ENCODE measurements at regions not wholly inside any gene's neighbourhood (a gene's known extent, or its start where the extent isn't known, plus 50 kb on each side); places are given as distances from the start of the nearest gene placed in this dataset.

GRCh38 chr12:73947326-73948026 is 590.2 kb upstream of the ATXN7L3B start:
- Histone ChIP-seq H3K4me3 (ENCODE audit: insufficient read length, low read depth) (no peak overlapping the region), H3K27me3 (ENCODE audit: insufficient read depth, insufficient read length) (no peaks in the 10 kb centered on the region), H3K36me3 (ENCODE audit: insufficient read depth, insufficient read length, low read length) (no peaks in the 10 kb centered on the region), H3K9me3 (ENCODE audit: insufficient read depth, low read length) (no peaks in the 10 kb centered on the region), H3K4me1 (ENCODE audit: insufficient read depth, insufficient read length) (no peaks in the 10 kb centered on the region), H3K9ac (ENCODE audit: insufficient read length, low read depth) (no peak overlapping the region)
- TF ChIP-seq SUZ12 (IDR thresholded peaks at IDR 0.05; ENCODE audit: extremely low read depth, insufficient read depth, insufficient read length) (no peak), ZNF274 (IDR thresholded peaks at IDR 0.05; ENCODE audit: low read depth, low read length) (no peak), YY1 (IDR thresholded peaks at IDR 0.05; ENCODE audit: insufficient read depth, insufficient read length) (no peak)
- DNase-seq (ENCODE audit: low read depth, low spot score): no peak

- no peak overlapping the region for H3K9ac ChIP-seq (ENCODE audit: insufficient read length, low read depth)
- no peaks in the 10 kb centered on the region for H3K9me3 ChIP-seq (ENCODE audit: insufficient read depth, low read length)
- H3K36me3 ChIP-seq (ENCODE audit: insufficient read depth, insufficient read length, low read length): no peaks in the 10 kb centered on the region
- no peaks in the 10 kb centered on the region for H3K27me3 ChIP-seq (ENCODE audit: insufficient read depth, insufficient read length)
- H3K4me1 ChIP-seq (ENCODE audit: insufficient read depth, insufficient read length): no peaks in the 10 kb centered on the region
- TF ChIP-seq SUZ12 (IDR thresholded peaks at IDR 0.05; ENCODE audit: extremely low read depth, insufficient read depth, insufficient read length) (no peak), ZNF274 (IDR thresholded peaks at IDR 0.05; ENCODE audit: low read depth, low read length) (no peak), YY1 (IDR thresholded peaks at IDR 0.05; ENCODE audit: insufficient read depth, insufficient read length) (no peak)
- DNase-seq (ENCODE audit: low read depth, low spot score): no peak
- H3K4me3 ChIP-seq (ENCODE audit: insufficient read length, low read depth): no peak overlapping the region
Measured at GRCh38 chr12:73950507-73950906, 587.1 kb upstream of the ATXN7L3B start.

GRCh38 chr12:73951956-73952703 is 585.5 kb upstream of the ATXN7L3B start:
- no peak overlapping the region for H3K4me3 ChIP-seq (ENCODE audit: insufficient read length, low read depth)
- TF ChIP-seq SUZ12 (IDR thresholded peaks at IDR 0.05; ENCODE audit: extremely low read depth, insufficient read depth, insufficient read length): no peak
- TF ChIP-seq YY1 (IDR thresholded peaks at IDR 0.05; ENCODE audit: insufficient read depth, insufficient read length): no peak
- TF ChIP-seq ZNF274 (IDR thresholded peaks at IDR 0.05; ENCODE audit: low read depth, low read length): no peak
- H3K36me3 ChIP-seq (ENCODE audit: insufficient read depth, insufficient read length, low read length): no peaks in the 10 kb centered on the region

GRCh38 chr12:73964641-73965040 is 573.0 kb upstream of the ATXN7L3B start:
- no peaks in the 10 kb centered on the region for H3K4me1 ChIP-seq (ENCODE audit: insufficient read depth, insufficient read length)
- H3K9me3 ChIP-seq (ENCODE audit: insufficient read depth, low read length): no peaks in the 10 kb centered on the region
- no peak overlapping the region for H3K4me3 ChIP-seq (ENCODE audit: insufficient read length, low read depth)
- no peaks in the 10 kb centered on the region for H3K27me3 ChIP-seq (ENCODE audit: insufficient read depth, insufficient read length)
- DNase-seq (ENCODE audit: low read depth, low spot score): no peak
- no peaks in the 10 kb centered on the region for H3K36me3 ChIP-seq (ENCODE audit: insufficient read depth, insufficient read length, low read length)
- H3K9ac ChIP-seq (ENCODE audit: insufficient read length, low read depth): no peak overlapping the region
- TF ChIP-seq SUZ12 (IDR thresholded peaks at IDR 0.05; ENCODE audit: extremely low read depth, insufficient read depth, insufficient read length): no peak
- no peak for TF ChIP-seq ZNF274 (IDR thresholded peaks at IDR 0.05; ENCODE audit: low read depth, low read length)
- no peak for TF ChIP-seq YY1 (IDR thresholded peaks at IDR 0.05; ENCODE audit: insufficient read depth, insufficient read length)

More at GRCh38 chr12:73951956-73952703, 585.5 kb upstream of the ATXN7L3B start:
- H3K9ac ChIP-seq (ENCODE audit: insufficient read length, low read depth): no peak overlapping the region
- no peaks in the 10 kb centered on the region for H3K9me3 ChIP-seq (ENCODE audit: insufficient read depth, low read length)
- no peak for DNase-seq (ENCODE audit: low read depth, low spot score)
- H3K4me1 ChIP-seq (ENCODE audit: insufficient read depth, insufficient read length): no peaks in the 10 kb centered on the region
- no peaks in the 10 kb centered on the region for H3K27me3 ChIP-seq (ENCODE audit: insufficient read depth, insufficient read length)

- Histone ChIP-seq H3K4me1 (ENCODE audit: insufficient read depth, insufficient read length) (no peaks in the 10 kb centered on the region), H3K9ac (ENCODE audit: insufficient read length, low read depth) (no peak overlapping the region), H3K4me3 (ENCODE audit: insufficient read length, low read depth) (no peak overlapping the region), H3K36me3 (ENCODE audit: insufficient read depth, insufficient read length, low read length) (no peaks in the 10 kb centered on the region), H3K27me3 (ENCODE audit: insufficient read depth, insufficient read length) (no peaks in the 10 kb centered on the region), H3K9me3 (ENCODE audit: insufficient read depth, low read length) (no peaks in the 10 kb centered on the region; the same call in 1 of the 2 replicates)
- no peak for DNase-seq (ENCODE audit: low read depth, low spot score)
- TF ChIP-seq YY1 (IDR thresholded peaks at IDR 0.05; ENCODE audit: insufficient read depth, insufficient read length) (no peak), SUZ12 (IDR thresholded peaks at IDR 0.05; ENCODE audit: extremely low read depth, insufficient read depth, insufficient read length) (no peak), ZNF274 (IDR thresholded peaks at IDR 0.05; ENCODE audit: low read depth, low read length) (no peak)
Measured at GRCh38 chr12:73973486-73973885, 564.1 kb upstream of the ATXN7L3B start.

- H3K4me1 ChIP-seq (ENCODE audit: insufficient read depth, insufficient read length): no peaks in the 10 kb centered on the region
- no peaks in the 10 kb centered on the region for H3K36me3 ChIP-seq (ENCODE audit: insufficient read depth, insufficient read length, low read length)
- H3K27me3 ChIP-seq (ENCODE audit: insufficient read depth, insufficient read length): no peaks in the 10 kb centered on the region
- DNase-seq (ENCODE audit: low read depth, low spot score): no peak
- TF ChIP-seq YY1 (IDR thresholded peaks at IDR 0.05; ENCODE audit: insufficient read depth, insufficient read length) (no peak), SUZ12 (IDR thresholded peaks at IDR 0.05; ENCODE audit: extremely low read depth, insufficient read depth, insufficient read length) (no peak), ZNF274 (IDR thresholded peaks at IDR 0.05; ENCODE audit: low read depth, low read length) (no peak)
- no peak overlapping the region for H3K4me3 ChIP-seq (ENCODE audit: insufficient read length, low read depth)
- no peaks in the 10 kb centered on the region for H3K9me3 ChIP-seq (ENCODE audit: insufficient read depth, low read length)
- H3K9ac ChIP-seq (ENCODE audit: insufficient read length, low read depth): no peak overlapping the region
Measured at GRCh38 chr12:73984552-73984951, 553.1 kb upstream of the ATXN7L3B start.

GRCh38 chr12:73991138-73991537 is 546.5 kb upstream of the ATXN7L3B start:
- no peaks in the 10 kb centered on the region for H3K36me3 ChIP-seq (ENCODE audit: insufficient read depth, insufficient read length, low read length)
- no peak for DNase-seq (ENCODE audit: low read depth, low spot score)
- H3K4me3 ChIP-seq (ENCODE audit: insufficient read length, low read depth): no peak overlapping the region
- H3K27me3 ChIP-seq (ENCODE audit: insufficient read depth, insufficient read length): no peaks in the 10 kb centered on the region
- no peak overlapping the region for H3K9ac ChIP-seq (ENCODE audit: insufficient read length, low read depth)
- H3K9me3 ChIP-seq (ENCODE audit: insufficient read depth, low read length): no peaks in the 10 kb centered on the region
- no peaks in the 10 kb centered on the region for H3K4me1 ChIP-seq (ENCODE audit: insufficient read depth, insufficient read length)
- TF ChIP-seq SUZ12 (IDR thresholded peaks at IDR 0.05; ENCODE audit: extremely low read depth, insufficient read depth, insufficient read length): no peak
- TF ChIP-seq ZNF274 (IDR thresholded peaks at IDR 0.05; ENCODE audit: low read depth, low read length): no peak
- no peak for TF ChIP-seq YY1 (IDR thresholded peaks at IDR 0.05; ENCODE audit: insufficient read depth, insufficient read length)
